ENCODE measurements at regions not wholly inside any gene's neighbourhood (a gene's known extent, or its start where the extent isn't known, plus 50 kb on each side); places are given as distances from the start of the nearest gene placed in this dataset.

DNA sequence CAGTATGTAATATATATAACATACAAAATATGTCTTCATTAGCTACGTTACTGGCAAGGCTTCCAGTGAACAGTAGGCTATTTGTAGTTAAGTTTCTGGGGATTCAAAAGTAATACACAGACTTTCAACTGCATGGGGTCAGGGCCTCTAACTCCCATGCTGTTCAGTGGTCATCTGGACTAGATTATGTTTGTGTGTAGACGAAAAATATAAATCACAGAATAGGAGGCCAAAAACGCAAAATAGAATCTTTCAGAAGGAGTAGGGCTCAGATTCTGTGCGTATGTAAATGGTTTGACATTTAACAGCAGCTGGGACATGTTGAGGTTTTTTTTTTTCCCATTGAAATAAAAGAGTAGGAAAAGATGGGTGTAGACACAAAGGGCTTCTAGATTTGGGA lies 1048.7 kb upstream of the WWC1 start:
- TF ChIP-seq, protein P1, sequence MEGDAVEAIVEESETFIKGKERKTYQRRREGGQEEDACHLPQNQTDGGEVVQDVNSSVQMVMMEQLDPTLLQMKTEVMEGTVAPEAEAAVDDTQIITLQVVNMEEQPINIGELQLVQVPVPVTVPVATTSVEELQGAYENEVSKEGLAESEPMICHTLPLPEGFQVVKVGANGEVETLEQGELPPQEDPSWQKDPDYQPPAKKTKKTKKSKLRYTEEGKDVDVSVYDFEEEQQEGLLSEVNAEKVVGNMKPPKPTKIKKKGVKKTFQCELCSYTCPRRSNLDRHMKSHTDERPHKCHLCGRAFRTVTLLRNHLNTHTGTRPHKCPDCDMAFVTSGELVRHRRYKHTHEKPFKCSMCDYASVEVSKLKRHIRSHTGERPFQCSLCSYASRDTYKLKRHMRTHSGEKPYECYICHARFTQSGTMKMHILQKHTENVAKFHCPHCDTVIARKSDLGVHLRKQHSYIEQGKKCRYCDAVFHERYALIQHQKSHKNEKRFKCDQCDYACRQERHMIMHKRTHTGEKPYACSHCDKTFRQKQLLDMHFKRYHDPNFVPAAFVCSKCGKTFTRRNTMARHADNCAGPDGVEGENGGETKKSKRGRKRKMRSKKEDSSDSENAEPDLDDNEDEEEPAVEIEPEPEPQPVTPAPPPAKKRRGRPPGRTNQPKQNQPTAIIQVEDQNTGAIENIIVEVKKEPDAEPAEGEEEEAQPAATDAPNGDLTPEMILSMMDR (IDR thresholded peaks at IDR 0.05), result no peak
- TF ChIP-seq, protein P2, sequence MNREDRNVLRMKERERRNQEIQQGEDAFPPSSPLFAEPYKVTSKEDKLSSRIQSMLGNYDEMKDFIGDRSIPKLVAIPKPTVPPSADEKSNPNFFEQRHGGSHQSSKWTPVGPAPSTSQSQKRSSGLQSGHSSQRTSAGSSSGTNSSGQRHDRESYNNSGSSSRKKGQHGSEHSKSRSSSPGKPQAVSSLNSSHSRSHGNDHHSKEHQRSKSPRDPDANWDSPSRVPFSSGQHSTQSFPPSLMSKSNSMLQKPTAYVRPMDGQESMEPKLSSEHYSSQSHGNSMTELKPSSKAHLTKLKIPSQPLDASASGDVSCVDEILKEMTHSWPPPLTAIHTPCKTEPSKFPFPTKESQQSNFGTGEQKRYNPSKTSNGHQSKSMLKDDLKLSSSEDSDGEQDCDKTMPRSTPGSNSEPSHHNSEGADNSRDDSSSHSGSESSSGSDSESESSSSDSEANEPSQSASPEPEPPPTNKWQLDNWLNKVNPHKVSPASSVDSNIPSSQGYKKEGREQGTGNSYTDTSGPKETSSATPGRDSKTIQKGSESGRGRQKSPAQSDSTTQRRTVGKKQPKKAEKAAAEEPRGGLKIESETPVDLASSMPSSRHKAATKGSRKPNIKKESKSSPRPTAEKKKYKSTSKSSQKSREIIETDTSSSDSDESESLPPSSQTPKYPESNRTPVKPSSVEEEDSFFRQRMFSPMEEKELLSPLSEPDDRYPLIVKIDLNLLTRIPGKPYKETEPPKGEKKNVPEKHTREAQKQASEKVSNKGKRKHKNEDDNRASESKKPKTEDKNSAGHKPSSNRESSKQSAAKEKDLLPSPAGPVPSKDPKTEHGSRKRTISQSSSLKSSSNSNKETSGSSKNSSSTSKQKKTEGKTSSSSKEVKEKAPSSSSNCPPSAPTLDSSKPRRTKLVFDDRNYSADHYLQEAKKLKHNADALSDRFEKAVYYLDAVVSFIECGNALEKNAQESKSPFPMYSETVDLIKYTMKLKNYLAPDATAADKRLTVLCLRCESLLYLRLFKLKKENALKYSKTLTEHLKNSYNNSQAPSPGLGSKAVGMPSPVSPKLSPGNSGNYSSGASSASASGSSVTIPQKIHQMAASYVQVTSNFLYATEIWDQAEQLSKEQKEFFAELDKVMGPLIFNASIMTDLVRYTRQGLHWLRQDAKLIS (CRISPR knock-in tag; IDR thresholded peaks at IDR 0.05; ENCODE audit: borderline replicate concordance), result no peak
- TF ChIP-seq IRF2 (CRISPR knock-in tag; IDR thresholded peaks at IDR 0.05; ENCODE audit: borderline replicate concordance, low read depth), result no peak
- no peak for TF ChIP-seq CREM (CRISPR knock-in tag; IDR thresholded peaks at IDR 0.05)
- TF ChIP-seq, protein P3, sequence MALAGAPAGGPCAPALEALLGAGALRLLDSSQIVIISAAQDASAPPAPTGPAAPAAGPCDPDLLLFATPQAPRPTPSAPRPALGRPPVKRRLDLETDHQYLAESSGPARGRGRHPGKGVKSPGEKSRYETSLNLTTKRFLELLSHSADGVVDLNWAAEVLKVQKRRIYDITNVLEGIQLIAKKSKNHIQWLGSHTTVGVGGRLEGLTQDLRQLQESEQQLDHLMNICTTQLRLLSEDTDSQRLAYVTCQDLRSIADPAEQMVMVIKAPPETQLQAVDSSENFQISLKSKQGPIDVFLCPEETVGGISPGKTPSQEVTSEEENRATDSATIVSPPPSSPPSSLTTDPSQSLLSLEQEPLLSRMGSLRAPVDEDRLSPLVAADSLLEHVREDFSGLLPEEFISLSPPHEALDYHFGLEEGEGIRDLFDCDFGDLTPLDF (CRISPR knock-in tag; IDR thresholded peaks at IDR 0.05), result no peak
- TF ChIP-seq, protein P4, sequence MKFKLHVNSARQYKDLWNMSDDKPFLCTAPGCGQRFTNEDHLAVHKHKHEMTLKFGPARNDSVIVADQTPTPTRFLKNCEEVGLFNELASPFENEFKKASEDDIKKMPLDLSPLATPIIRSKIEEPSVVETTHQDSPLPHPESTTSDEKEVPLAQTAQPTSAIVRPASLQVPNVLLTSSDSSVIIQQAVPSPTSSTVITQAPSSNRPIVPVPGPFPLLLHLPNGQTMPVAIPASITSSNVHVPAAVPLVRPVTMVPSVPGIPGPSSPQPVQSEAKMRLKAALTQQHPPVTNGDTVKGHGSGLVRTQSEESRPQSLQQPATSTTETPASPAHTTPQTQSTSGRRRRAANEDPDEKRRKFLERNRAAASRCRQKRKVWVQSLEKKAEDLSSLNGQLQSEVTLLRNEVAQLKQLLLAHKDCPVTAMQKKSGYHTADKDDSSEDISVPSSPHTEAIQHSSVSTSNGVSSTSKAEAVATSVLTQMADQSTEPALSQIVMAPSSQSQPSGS (CRISPR knock-in tag; IDR thresholded peaks at IDR 0.05; ENCODE audit: borderline replicate concordance, low read depth), result no peak
- TF ChIP-seq NR3C1 (CRISPR knock-in tag; conservative IDR thresholded peaks at IDR 0.05; ENCODE audit: low read depth), result no peak
